Endothelial cell (in vitro differentiated cells): ENCODE measurements at regions not wholly inside any gene's neighbourhood (a gene's known extent, or its start where the extent isn't known, plus 50 kb on each side); places are given as distances from the start of the nearest gene placed in this dataset.

Experiments
- DNase-seq: peaks from one replicate; pipeline ENCODE4 v3.0.0; 2021; ENCODE audit warnings: low spot score
- H3K27ac Mint-ChIP-seq: one replicate; pipeline ENCODE4 v1.8.0; 2021; ENCODE audit warnings: mixed read lengths, inconsistent platforms; ENCODE audit not compliant: unreplicated experiment
- H3K27me3 Mint-ChIP-seq: one replicate; pipeline ENCODE4 v1.8.0; 2021; ENCODE audit warnings: mild to moderate bottlenecking, moderate library complexity, mixed read lengths, inconsistent platforms; ENCODE audit not compliant: unreplicated experiment
- H3K36me3 Mint-ChIP-seq: one replicate; pipeline ENCODE4 v1.8.0; 2021; ENCODE audit warnings: mild to moderate bottlenecking, low read depth, mixed read lengths, inconsistent platforms; ENCODE audit not compliant: unreplicated experiment
- H3K4me1 Mint-ChIP-seq: one replicate; pipeline ENCODE4 v1.8.0; 2021; ENCODE audit warnings: mild to moderate bottlenecking, mixed read lengths, inconsistent platforms; ENCODE audit not compliant: unreplicated experiment
- H3K4me3 Mint-ChIP-seq: one replicate; pipeline ENCODE4 v1.8.0; 2021; ENCODE audit warnings: mild to moderate bottlenecking, mixed read lengths, inconsistent platforms; ENCODE audit not compliant: unreplicated experiment
- H3K9me3 Mint-ChIP-seq: one replicate; pipeline ENCODE4 v1.8.0; 2021; ENCODE audit warnings: mixed read lengths, inconsistent platforms; ENCODE audit not compliant: unreplicated experiment
- CTCF ChIP-seq: fragments of 200-600 bp; sonication (generic); IDR thresholded peaks from one replicate; pipeline ENCODE4 v1.5.0; 2021; ENCODE audit warnings: antibody characterized with exemption; ENCODE audit not compliant: unreplicated experiment

GRCh38 chr6:3546121-3546520 lies 89.3 kb upstream of the SLC22A23 start:
- peaks cover 1% of the 10 kb centered on the region for H3K27me3 Mint-ChIP-seq
- H3K36me3 Mint-ChIP-seq, result peaks cover 4% of the 10 kb centered on the region
- no peak for TF ChIP-seq CTCF
- no peaks in the 10 kb centered on the region for H3K9me3 Mint-ChIP-seq
- H3K27ac Mint-ChIP-seq, result no peak overlapping the region
- peaks cover 11% of the 10 kb centered on the region for H3K4me1 Mint-ChIP-seq
- no peak for DNase-seq
- no peak overlapping the region for H3K4me3 Mint-ChIP-seq

DNA sequence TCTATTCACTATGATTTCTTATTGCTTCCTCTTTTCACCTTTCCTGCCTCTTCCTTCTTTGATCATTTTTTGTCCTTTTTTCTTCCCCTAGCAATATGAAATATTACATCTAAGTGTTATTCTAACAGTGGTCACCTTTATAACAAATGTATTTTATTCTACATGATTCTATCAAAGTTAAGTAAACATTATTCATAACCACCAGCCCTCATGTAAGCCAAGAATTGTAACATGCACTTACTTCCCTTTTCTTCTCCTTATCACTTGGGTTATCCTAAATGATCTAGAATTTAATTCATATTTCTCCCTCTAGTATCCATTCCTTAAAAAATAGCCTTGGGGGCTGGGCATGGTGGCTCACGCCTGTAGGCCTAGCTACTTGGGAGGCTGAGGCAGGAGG lies 88.3 kb upstream of the SLC22A23 start:
- peaks cover 1% of the 10 kb centered on the region for H3K27me3 Mint-ChIP-seq

DNA sequence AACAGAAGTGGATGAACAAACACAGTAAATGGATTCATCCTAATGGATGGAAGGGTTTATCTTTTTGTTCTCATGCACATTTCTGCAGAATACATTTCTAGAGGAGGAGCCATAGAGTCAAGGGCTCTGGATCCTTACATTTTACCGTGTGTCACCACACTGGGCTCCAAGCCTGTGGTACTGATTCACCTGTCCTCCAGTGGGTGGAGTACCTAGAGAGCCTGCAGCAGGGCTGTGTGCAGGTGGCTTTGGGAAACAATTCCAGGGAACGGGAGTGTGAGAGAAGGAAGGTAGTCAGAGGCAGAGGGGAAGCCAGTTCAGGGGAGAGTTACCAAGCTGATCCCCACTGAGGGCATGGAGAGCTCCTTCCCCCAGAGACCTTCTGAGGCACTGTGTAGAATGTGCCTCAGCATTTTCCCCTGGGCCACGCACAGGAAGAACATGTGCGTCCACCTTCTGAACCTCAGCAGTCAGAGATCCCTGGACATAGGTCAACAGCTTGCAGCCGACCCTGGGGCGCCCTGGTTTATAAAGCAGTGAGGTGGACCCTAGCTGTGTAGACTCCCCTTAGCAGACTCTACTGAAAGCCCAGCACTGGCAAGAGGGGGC lies 85.3 kb upstream of the SLC22A23 start:
- no peak for TF ChIP-seq CTCF

More for the DNA sequence above, 88.3 kb upstream of the SLC22A23 start:
- no peak for DNase-seq
- Mint-ChIP-seq H3K27ac (no peak overlapping the region), H3K4me1 (peaks cover 16% of the 10 kb centered on the region), H3K9me3 (no peaks in the 10 kb centered on the region), H3K36me3 (peaks cover 4% of the 10 kb centered on the region), H3K4me3 (no peak overlapping the region)
- TF ChIP-seq CTCF, result no peak

DNA sequence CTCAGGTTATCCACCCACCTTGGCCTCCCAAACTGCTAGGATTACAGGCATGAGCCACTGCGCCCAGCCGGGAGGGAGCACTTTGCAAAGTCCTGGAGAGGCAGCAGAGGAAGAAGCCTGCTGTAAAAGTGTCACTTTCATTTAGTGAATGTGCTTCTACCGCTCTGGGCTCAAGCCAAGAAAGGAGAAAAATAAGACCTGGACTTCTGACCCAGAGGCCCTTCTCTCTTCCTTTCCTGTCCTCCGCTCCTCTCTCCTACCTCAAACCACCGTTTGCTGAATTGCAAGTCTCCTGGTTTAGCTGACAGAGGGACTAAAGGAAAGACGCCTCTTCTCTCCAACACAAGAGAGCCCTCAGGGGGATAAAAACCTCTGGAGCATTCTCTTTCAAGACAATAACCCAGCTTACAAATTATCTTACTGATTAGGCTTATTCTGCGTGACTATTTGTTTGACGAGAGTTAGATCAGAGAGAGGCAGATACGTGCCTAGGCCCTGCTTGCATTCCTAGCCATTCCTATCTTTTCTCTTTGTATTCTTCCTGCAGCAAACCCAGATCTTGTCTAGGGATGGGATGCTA lies 84.2 kb upstream of the SLC22A23 start:
- H3K4me3 Mint-ChIP-seq, result no peak overlapping the region
- peak overlapping the region; percentile 37 for H3K27ac Mint-ChIP-seq
- H3K27me3 Mint-ChIP-seq, result peaks cover 2% of the 10 kb centered on the region
- DNase-seq, result no peak
- no peak for TF ChIP-seq CTCF
- no peaks in the 10 kb centered on the region for H3K36me3 Mint-ChIP-seq
- peaks cover 43% of the 10 kb centered on the region for H3K4me1 Mint-ChIP-seq
- no peaks in the 10 kb centered on the region for H3K9me3 Mint-ChIP-seq

More for the DNA sequence above, 85.3 kb upstream of the SLC22A23 start:
- Mint-ChIP-seq H3K9me3 (no peaks in the 10 kb centered on the region), H3K4me3 (no peak overlapping the region), H3K27ac (no peak overlapping the region), H3K27me3 (no peaks in the 10 kb centered on the region), H3K36me3 (no peaks in the 10 kb centered on the region), H3K4me1 (peaks cover 43% of the 10 kb centered on the region)
- DNase-seq, result no peak

GRCh38 chr6:3540253-3540820 lies 83.5 kb upstream of the SLC22A23 start:
- no peak for DNase-seq
- no peaks in the 10 kb centered on the region for H3K36me3 Mint-ChIP-seq
- no peak for TF ChIP-seq CTCF
- no peaks in the 10 kb centered on the region for H3K9me3 Mint-ChIP-seq
- peaks cover 2% of the 10 kb centered on the region for H3K27me3 Mint-ChIP-seq
- peak overlapping the region; percentile 26 for H3K27ac Mint-ChIP-seq
- no peak overlapping the region for H3K4me3 Mint-ChIP-seq
- peaks cover 43% of the 10 kb centered on the region for H3K4me1 Mint-ChIP-seq
